A673 (cell line): ENCODE measurements at regions not wholly inside any gene's neighbourhood (a gene's known extent, or its start where the extent isn't known, plus 50 kb on each side); places are given as distances from the start of the nearest gene placed in this dataset.
"Not testable (repeated sequence)": the region's sequence is repeated elsewhere in the genome, so short reads cannot be mapped to it uniquely, and the experiment has no call there.

Experiments
- CTCF ChIP-seq: fragments of 300-800, 200-600 bp; sonication (generic); conservative IDR thresholded peaks from 2 replicates; pipeline ENCODE4 v1.5.1; 2017; ENCODE audit warnings: low read depth, mild to moderate bottlenecking, antibody characterized with exemption, low read length, moderate library complexity, mixed read lengths
- EZH2 ChIP-seq: fragments of 200-600 bp; sonication (generic); IDR thresholded peaks from 2 replicates; pipeline ENCODE4 v1.6.1; 2017; ENCODE audit warnings: borderline replicate concordance, low read depth, mild to moderate bottlenecking, mixed read lengths, antibody characterized with exemption, low read length; ENCODE audit not compliant: poor library complexity, severe bottlenecking

- TF ChIP-seq CTCF, EZH2: not testable (repeated sequence)
These were observed 106.1 kb upstream of the PLEKHG1 start for GRCh38 chr6:150493552-150493951.
